Activated naive CD8-positive, alpha-beta T cell treated with anti-CD3 and anti-CD28 coated beads, Interleukin-2, amount 50 U/mL, for 16 hours (primary cell): ENCODE measurements at regions not wholly inside any gene's neighbourhood (a gene's known extent, or its start where the extent isn't known, plus 50 kb on each side); places are given as distances from the start of the nearest gene placed in this dataset.
"Not testable (repeated sequence)": the region's sequence is repeated elsewhere in the genome, so short reads cannot be mapped to it uniquely, and the experiment has no call there.

Source experiments
- DNase-seq: peaks from one replicate; pipeline ENCODE4 v3.0.0-alpha.2; 2020; ENCODE audit warnings: low read depth, low spot score

DNA sequence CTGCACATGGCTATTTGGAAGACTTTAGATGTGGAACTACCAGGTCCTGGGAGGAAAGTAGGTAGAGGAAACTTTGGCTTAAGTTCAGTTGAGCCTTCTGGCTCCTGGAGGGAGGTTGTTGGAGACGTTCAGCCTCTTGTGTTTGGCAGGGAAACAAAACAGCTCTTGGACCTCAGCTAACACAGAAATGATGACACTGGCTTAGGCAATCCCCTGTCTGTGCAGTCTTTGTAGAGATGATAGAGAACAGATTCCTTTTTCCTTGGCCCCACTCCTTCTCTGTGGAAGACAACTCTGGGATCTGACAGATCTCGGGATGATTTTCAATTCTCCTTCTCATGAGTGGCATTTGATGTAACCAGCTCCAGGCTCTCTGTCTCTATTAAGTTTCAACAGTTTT, 428.5 kb downstream of the TMEM135 start:
- no peak for DNase-seq

- DNase-seq: no peak
Observed at GRCh38 chr11:87465716-87466115, 428.0 kb downstream of the TMEM135 start.

DNA sequence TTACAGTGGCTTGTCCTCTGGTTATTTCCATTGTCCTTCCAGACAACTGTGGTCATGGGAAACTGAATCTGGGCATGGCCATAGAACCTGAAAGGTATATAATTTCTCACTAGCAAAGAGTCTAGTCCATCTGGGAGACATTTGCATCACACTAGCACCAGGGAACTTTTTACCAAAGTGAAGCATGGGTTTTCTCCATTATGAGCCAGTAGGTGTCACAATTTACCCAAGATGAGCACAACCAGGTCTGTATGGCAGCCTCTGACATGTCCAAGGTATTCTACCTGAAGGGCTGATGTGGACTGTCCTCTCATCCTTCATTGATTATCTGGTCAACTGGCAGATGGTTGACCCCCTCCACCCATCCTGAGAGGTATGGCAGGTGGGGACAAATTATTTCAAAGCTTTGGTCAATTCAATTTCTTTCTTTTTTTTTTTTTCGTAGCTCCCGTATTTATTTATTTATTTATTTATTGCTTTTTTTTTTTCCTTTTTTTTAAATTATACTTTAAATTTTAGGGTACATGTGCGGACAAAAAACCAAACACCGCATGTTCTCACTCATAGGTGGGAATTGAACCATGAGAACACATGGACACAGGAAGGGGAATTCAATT, 425.9 kb downstream of the TMEM135 start:
- DNase-seq: no peak

DNA sequence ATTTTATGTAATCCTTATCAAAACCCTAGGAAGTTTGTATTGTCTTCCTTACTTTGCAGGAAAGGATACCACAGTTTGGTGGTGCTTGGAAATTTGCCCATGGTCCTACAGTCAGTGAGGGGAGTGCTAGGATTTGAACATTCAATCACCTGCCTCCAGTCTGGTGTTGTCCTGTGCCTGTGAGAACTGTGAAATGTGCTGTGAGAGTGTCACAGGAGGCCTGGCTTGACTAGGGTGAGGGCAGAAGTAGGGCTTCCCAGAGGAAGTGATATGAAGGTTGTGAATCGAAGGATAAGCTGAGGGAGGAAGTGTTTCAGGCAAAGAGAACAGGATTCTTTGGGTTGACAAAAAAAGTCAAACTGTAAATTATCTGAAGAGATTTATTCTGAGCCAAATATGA, 424.4 kb downstream of the TMEM135 start:
- no peak for DNase-seq

DNA sequence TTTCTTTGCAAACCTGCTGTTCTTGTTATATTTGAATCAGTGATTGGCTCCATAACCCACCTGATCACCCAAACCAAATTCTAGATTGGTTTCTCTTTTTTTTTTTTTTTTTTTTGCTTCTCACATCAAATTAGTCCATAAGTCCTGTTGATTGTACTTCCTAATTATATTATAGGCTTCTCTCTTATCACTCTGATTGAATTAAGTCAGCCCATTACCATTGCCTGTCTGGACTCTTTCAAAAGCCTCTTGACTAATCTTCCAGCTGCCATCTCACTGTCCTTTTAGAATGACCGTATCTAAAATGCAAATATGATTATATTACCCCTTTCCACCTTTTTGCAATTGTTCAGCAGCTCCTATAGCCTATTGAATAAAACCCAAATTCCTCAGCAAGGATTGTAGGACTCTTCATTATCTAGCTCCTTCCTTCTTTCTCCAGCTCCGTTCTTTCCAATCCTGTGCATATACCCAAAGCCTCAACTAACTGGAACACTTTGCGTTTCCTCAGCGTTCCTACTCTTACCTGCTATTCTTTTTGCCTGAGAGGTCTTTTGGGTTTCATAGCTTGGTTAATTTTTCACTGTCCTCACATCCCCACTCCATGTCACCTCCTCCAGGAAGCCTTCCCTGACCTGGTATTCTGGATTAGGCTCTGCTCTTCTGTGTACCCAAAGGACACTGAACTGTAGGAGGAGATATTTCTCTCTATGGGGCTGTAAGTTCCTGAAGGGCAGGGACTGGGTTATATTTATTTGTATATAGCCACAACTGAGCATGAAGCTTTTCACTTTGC, 423.3 kb downstream of the TMEM135 start:
- no peak for DNase-seq

DNA sequence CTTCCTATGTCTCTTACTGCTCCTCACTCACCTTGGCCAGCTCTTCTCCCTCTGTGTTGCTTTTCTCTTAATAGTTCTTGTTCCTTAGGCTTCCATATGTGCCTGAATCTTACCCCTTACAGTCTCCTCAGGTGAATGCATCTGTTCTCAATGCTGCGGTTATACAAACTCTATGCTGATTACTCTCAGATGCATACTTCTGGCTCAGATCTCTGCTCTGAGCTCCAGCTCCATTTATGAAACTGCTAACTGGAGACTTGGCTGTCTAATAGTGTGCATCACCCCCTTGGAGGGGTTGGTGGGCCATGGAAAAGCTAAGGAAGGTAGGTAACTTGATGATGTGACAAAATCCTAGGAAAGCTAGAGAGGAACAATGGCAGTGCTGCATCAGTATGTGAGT, 422.5 kb downstream of the TMEM135 start:
- DNase-seq: no peak

GRCh38 chr11:87459351-87459750, 421.6 kb downstream of the TMEM135 start:
- DNase-seq: no peak

DNA sequence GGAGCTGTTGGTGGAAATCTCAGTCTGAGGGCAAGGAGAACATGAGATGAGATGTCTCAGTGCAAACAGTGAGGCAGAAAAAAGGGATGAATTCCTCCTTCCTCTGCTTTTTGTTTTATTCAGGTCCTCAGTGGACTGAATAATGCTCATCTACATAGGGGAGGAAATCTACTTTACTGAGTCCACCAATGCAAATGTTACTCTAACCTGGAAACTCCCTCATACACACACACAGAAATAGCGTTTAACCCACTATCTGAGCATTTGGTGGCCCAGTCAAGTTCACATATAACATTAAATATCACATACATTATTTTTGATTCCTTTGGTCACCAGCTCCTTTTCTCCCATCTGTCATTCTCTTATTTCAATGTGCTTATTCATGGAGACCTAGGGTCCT, 418.8 kb downstream of the TMEM135 start:
- no peak for DNase-seq

GRCh38 chr11:87455180-87455579, 417.4 kb downstream of the TMEM135 start:
- DNase-seq: no peak

- DNase-seq: no peak
Observed at GRCh38 chr11:87454241-87454640, 416.5 kb downstream of the TMEM135 start.

DNA sequence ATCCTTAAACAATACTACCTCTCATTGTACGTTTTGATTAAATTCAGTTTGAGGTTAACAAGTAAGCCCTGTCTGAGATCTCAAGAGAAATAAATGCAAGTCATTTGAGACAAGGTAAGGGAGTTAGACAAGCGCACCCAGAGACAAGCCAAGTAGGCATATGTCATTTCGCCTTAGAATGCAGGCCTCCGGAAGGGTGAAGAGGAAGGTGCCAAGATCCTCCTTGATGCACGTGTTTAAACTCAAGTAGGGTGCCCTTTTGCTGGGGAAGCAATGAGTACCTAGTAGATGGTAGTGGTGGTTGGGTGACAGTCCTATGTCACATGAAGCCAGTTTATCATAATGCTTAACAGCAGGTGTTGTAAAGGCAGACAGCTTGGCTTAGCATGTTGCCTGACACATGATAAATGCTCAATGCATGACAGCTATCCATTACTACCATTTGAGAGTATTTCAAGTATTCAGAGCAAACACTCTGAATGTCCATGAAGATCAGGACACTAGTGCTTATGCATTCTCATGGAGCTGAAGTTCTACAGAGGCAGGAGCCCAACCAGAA, 415.9 kb downstream of the TMEM135 start:
- DNase-seq: no peak

DNA sequence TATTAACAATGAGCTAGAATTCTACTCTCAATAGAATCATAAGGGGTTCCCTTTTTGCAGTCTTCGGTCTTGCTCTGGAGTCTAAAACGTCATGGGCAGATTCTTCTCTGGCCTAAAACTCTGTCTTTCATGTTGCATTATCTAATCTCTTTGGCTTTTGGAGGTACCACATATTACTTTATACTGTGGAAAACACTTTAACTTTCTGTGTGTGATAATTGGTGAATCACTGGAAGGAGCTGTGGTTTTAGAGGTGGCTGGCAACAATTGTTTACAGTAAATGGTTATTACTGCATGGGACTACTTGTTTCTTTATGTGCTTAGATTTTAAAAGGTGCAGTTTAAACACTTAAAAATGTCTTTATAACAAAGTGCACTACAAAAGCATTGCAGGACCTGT, 414.3 kb downstream of the TMEM135 start:
- DNase-seq: not testable (repeated sequence)

GRCh38 chr11:87451395-87451794, 413.7 kb downstream of the TMEM135 start:
- DNase-seq: no peak

- no peak for DNase-seq
Observed at GRCh38 chr11:87447606-87448005, 409.9 kb downstream of the TMEM135 start.

GRCh38 chr11:87444993-87445392, 407.3 kb downstream of the TMEM135 start:
- no peak for DNase-seq

GRCh38 chr11:87443707-87444106, 406.0 kb downstream of the TMEM135 start:
- no peak for DNase-seq

GRCh38 chr11:87440076-87440770, 402.5 kb downstream of the TMEM135 start:
- no peak for DNase-seq

- no peak for DNase-seq
Observed at GRCh38 chr11:87438416-87438815, 400.7 kb downstream of the TMEM135 start.

DNA sequence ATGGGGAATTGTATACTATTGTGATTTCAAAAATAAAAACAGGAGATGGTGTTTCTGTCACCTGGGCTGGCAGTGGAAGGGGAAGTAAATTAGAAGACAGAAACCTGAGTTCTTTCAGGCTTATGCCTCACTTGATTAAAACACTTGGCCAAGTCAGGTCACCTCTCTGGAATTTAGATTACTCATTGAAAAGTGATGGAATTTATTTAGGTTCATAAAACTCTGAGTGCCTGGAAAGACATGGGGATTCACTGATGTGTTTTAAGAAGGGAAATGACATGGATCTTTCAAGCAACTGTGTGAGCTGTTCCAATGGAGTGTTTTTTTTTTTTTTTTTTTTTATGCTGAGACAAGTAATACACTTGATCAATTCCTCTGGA, 400.1 kb downstream of the TMEM135 start:
- no peak for DNase-seq

DNA sequence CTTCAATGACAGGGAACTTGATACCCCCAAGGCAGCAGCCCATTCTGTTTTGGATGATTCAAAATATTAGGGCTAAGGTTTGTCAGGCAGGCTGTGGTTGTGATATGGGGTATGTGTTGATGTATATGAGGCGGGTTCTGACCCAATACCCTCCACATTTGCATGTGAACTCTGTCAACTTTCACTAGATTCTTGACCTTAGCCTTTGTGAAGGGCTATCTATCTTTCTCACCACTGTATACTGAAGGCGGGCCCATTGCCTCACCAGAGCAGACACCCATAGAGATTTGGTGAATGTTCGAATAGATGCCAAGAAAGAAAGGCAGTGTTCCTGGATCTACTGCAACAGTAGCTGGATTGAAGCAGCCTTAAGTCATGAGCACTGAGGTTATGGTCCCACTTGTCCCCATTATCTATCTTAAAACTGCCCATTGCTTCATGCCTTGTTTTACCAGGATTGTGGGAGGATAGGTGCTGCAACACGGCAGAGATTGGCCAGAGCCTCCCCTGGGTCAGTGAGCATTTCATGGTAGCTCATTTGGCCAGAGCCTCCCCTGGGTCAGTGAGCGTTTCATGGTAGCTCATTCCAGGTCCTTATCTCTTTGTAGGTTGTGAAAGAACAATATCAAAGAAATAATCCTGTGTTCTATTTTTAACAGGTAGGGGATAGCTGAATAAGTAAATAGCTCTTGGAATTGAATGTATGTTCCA, 399.6 kb downstream of the TMEM135 start:
- DNase-seq: no peak

DNA sequence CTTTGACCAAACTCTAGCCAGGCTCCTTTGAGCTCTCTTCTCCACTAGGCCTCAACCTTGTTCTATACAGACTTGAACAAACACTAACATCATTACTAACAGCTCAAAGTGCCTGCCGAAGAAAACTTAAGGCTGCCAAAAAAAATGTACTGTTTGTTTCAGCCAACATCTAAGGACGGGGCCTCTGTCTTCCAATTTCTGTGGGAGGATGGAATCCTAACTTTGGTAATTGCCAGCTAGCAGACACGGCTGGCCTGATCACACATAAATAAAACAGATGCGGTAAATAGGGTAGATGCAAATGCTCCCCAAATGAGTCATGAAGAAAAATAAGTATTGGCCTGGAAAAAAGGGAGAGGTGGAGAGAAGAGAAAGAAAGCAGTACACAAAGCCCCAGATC, 394.3 kb downstream of the TMEM135 start:
- DNase-seq: no peak

DNA sequence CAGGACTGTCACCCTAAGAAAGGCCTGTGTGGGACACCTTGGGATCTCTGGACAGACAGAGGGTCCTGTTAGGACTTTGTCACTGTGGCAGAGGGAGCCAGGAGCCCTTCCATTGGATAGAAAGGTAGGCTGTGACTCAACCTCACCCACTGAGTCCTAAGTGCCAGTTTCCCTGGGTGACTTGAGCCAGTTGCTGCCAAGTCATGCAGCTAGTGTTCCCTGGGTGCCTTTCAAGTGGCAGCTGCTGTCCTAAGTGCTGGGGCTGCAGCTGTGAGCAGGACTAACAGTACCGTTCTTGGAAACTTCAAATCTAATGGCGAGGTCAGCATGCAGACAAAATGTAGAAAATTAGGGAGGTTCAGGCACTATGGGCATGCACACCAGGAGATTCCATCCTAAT, 393.7 kb downstream of the TMEM135 start:
- DNase-seq: no peak
